ENCODE measurements at regions not wholly inside any gene's neighbourhood (a gene's known extent, or its start where the extent isn't known, plus 50 kb on each side); places are given as distances from the start of the nearest gene placed in this dataset.

DNA sequence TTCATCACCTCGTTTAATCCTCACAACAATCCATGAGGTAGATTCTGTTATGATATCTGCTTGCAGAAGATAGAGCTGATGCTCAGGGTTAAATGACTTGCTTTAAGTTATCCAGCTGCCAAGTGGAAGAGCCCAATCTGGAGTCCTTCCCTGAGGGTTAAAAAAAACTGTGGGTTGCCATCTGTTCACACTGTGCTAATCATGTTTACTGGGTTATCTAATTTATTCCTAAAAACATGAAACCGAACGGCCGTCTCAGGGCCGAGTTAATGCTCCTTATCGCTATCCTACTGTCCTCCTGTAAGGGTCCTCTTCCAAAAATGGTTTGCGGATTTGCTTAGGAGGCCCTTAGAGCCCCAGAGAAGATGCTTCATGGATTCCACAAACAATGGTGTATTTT is 153.3 kb downstream of the YIPF5 start:
- TF ChIP-seq POLR2AphosphoS5 (IDR thresholded peaks at IDR 0.05; ENCODE audit: low read length) (no peak), JUNB (IDR thresholded peaks at IDR 0.05) (no peak)
- TF ChIP-seq, protein P1, sequence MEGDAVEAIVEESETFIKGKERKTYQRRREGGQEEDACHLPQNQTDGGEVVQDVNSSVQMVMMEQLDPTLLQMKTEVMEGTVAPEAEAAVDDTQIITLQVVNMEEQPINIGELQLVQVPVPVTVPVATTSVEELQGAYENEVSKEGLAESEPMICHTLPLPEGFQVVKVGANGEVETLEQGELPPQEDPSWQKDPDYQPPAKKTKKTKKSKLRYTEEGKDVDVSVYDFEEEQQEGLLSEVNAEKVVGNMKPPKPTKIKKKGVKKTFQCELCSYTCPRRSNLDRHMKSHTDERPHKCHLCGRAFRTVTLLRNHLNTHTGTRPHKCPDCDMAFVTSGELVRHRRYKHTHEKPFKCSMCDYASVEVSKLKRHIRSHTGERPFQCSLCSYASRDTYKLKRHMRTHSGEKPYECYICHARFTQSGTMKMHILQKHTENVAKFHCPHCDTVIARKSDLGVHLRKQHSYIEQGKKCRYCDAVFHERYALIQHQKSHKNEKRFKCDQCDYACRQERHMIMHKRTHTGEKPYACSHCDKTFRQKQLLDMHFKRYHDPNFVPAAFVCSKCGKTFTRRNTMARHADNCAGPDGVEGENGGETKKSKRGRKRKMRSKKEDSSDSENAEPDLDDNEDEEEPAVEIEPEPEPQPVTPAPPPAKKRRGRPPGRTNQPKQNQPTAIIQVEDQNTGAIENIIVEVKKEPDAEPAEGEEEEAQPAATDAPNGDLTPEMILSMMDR (IDR thresholded peaks at IDR 0.05 in 2 of 3, conservative IDR thresholded peaks at IDR 0.05 in 1 of 3; ENCODE audit: control insufficient read depth in 2 of 3, extremely low read depth in 1 of 3, insufficient read depth in 1 of 3, low read depth in 3 of 3, low read length in 3 of 3) = no peak
- TF ChIP-seq, protein P2, sequence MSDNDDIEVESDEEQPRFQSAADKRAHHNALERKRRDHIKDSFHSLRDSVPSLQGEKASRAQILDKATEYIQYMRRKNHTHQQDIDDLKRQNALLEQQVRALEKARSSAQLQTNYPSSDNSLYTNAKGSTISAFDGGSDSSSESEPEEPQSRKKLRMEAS (IDR thresholded peaks at IDR 0.05; ENCODE audit: low read depth, low read length) = no peak

All from GM12878 (cell line).